Fibroblast of skin of left biceps (primary cell): ENCODE measurements at regions not wholly inside any gene's neighbourhood (a gene's known extent, or its start where the extent isn't known, plus 50 kb on each side); places are given as distances from the start of the nearest gene placed in this dataset.
"Not testable (repeated sequence)": the region's sequence is repeated elsewhere in the genome, so short reads cannot be mapped to it uniquely, and the experiment has no call there.

Source experiments
- DNase-seq, 2 experiments: peaks; one replicate each; pipeline ENCODE4 v3.0.0-alpha.2; 2013; ENCODE audit warnings: low read depth in 2 of 2

GRCh38 chr9:78383130-78383529, 86.2 kb downstream of the PSAT1 start:
- peak; percentile 10 to 12 for DNase-seq

- DNase-seq = no peak
These were observed 89.4 kb downstream of the PSAT1 start for GRCh38 chr9:78386348-78386747.

- no peak for DNase-seq
These were observed 89.8 kb downstream of the PSAT1 start for GRCh38 chr9:78386773-78387172.

- no peak for DNase-seq
These were observed 96.4 kb downstream of the PSAT1 start for GRCh38 chr9:78393340-78393739.

- no peak for DNase-seq
These were observed 97.0 kb downstream of the PSAT1 start for GRCh38 chr9:78393932-78394331.

- DNase-seq = no peak
These were observed 99.2 kb downstream of the PSAT1 start for GRCh38 chr9:78396087-78396486.

DNA sequence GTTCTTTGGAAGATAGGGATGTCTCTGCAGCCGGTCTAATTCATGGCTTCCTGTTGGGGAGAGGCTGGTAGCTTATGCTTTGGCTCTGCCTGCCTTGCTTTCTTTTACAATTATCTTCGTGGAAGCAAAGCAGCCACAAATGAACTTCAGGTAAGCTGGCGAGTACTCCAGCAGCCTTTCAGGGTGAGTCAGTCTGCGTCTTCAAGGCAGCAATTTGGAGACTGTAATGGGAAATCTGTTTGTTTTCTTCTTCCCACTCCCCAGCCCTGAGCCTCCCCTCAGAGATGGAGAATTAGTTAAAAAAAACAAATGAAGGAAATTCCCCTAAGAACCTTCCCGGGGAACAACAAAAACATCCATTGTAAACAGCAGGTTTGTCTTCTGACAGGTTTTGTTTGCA, 100.1 kb downstream of the PSAT1 start:
- DNase-seq = no peak

DNA sequence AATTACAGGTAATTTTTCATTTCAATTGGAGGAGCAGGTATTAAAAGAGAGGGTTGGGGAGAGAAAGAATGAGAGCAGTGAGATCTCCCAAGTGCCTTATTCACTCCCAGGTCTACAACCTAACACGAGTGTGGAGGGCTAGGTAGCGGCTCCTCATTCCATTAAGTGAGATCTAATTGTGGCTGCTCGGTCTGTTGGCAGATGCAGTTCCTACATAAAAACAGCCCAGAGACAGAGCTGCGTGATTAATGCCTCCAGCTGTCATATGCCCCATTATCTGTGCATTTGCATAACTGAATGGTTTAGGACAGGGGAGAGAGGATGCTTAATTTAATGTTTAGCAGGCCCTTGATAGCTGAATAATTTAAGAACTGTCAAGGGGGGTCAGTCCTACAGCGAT, 100.5 kb downstream of the PSAT1 start:
- no peak for DNase-seq

- DNase-seq = no peak
These were observed 102.2 kb downstream of the PSAT1 start for GRCh38 chr9:78399153-78399552.

- no peak for DNase-seq
These were observed 103.6 kb downstream of the PSAT1 start for GRCh38 chr9:78400496-78400895.

DNA sequence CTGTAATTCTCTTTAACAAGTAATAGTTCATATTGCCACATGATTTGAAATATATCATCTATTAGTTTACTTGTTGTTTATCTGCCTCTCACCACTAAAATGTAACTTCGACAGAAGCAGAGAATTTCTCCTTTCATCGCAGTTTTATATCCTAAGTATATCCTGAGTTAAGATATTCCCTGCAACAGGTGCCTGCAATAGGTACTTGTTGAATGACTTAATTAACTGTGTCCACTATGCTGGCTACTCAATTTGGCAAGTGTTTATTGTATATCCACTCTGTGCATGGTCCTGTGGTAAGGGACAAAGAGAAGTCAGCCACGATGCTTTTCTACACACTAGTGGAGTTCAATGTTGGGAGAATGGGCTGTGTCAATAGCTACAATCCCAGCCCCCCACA, 108.5 kb downstream of the PSAT1 start:
- DNase-seq = no peak

- DNase-seq = peak; percentile 7 to 9
These were observed 109.2 kb downstream of the PSAT1 start for GRCh38 chr9:78406146-78406545.

GRCh38 chr9:78406933-78407332, 110.0 kb downstream of the PSAT1 start:
- DNase-seq = no peak

- DNase-seq = no peak
These were observed 110.8 kb downstream of the PSAT1 start for GRCh38 chr9:78407636-78408312.

- DNase-seq = no peak
These were observed 111.5 kb downstream of the PSAT1 start for GRCh38 chr9:78408388-78408787.

DNA sequence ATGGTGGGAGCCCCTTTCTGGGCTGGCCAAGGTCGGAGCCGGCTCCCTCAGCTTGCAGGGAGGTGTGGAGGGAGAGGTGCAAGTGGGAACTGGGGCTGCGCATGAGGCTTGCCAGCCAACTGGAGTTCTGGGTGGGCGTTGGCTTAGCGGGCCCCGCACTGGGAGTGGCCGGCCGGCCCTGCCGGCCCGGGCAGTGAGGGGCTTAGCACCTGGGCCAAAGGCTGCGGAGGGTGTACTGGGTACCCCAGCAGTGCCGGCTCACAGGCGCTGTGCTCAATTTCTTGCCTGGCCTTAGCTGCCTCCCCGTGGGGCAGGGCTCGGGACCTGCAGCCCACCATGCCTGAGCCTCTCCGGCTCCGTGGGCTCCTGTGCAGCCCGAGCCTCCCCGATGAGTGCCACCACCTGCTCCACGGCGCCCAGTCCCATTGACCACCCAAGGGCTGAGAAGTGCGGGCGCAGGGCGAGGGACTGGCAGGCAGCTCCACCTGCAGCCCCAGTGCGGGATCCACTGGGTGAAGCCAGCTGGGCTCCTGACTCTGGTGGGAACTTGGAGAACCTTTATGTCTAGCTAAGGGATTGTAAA, 113.1 kb downstream of the PSAT1 start:
- DNase-seq = not testable (repeated sequence)

DNA sequence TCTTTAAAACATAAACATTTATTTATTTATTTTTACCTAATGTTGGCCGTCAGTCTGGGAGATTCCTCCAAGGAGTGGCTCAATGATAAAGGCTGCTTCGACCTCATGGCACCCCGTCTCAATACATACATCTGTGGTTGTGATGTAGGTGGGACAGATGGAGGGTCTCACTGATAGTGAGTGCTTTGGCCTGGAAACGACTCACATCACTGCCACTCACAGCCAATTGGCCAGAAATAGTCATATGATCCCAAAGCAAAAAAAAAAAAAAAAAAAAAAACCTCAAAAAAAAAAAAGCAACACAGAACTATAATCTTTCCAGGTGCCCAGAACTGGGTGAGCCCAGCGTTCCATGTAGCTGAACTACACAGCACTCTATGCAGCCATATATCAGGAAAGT, 125.4 kb downstream of the PSAT1 start:
- DNase-seq = no peak

- DNase-seq = no peak
These were observed 127.4 kb downstream of the PSAT1 start for GRCh38 chr9:78424299-78424698.

GRCh38 chr9:78428640-78429039, 131.7 kb downstream of the PSAT1 start:
- DNase-seq = no peak

GRCh38 chr9:78430387-78430786, 133.5 kb downstream of the PSAT1 start:
- DNase-seq = no peak

DNA sequence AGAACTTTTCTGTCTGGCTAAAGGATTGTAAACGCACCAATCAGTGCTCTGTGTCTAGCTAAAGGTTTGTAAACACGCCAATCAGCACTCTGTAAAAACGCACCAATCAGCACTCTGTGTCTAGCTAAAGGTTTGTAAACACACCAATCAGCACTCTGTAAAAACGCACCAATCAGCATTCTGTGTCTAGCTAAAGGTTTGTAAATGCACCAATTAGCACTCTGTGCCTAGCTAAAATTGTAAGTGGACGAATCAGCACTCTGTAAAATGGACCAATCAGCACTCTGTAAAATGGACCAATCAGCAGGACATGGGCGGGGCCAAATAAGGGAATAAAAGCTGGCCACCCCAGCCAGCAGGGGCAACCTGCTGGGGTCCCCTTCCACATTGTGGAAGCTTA, 134.1 kb downstream of the PSAT1 start:
- DNase-seq = not testable (repeated sequence)

DNA sequence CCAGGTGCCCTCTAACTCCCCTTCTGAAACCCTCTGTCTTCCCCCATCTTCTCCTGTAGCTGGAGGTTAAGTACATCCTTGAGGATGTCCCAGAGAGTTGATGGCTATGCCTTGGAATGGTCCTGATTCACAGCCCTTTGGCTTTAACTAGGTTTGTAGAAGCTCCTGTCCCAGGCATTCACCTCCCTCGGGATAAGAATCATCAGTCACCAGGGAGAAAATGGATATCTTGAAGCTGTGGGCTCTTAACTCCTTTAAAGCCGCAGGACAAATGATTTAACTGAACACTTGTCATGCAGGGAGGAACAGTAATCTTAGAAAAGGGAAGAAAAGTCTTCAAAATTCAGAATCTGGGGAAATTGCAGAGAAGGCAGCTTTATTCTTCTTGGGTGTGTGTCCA, 139.9 kb downstream of the PSAT1 start:
- DNase-seq = no peak

DNA sequence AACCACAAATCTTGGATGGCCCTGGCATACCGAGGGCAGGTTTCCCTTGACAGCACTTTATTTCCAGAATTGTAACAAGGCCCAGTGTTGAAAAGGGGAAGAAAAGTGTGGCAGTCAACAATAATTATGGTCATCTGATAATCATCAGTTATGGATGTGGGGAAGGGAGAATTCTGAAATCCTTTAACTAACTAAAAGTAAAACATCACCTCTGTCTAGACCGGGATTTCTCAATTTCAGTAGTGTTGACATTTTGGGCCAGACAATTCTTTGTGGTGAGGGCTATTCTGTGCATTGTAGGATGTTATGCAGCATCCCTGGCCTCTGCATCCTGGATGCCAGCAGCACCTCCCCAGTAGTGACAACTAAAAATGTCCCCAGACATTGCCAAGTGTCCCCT, 140.4 kb downstream of the PSAT1 start:
- no peak for DNase-seq

- no peak for DNase-seq
These were observed 140.9 kb downstream of the PSAT1 start for GRCh38 chr9:78437806-78438205.
